SJCRH30 (cell line): ENCODE measurements at regions not wholly inside any gene's neighbourhood (a gene's known extent, or its start where the extent isn't known, plus 50 kb on each side); places are given as distances from the start of the nearest gene placed in this dataset.
"Not testable (repeated sequence)": the region's sequence is repeated elsewhere in the genome, so short reads cannot be mapped to it uniquely, and the experiment has no call there.

Source experiments
- DNase-seq, 2 experiments: peaks; one replicate each; pipeline ENCODE4 v3.0.0-alpha.2; 2015 to 2020
- H3K27ac ChIP-seq: fragments of 250-450 bp; sonication (Bioruptor Pico); 2 replicates; pipeline ENCODE4 v1.5.1; 2020; ENCODE audit warnings: mild to moderate bottlenecking, moderate library complexity
- H3K27me3 ChIP-seq: fragments of 250-450 bp; sonication (Bioruptor Pico); 2 replicates; pipeline ENCODE4 v1.5.1; 2020; ENCODE audit warnings: mild to moderate bottlenecking, moderate library complexity
- H3K36me3 ChIP-seq: fragments of 250-450 bp; sonication (Bioruptor Pico); 2 replicates; pipeline ENCODE4 v1.5.1; 2020; ENCODE audit warnings: mild to moderate bottlenecking, moderate library complexity
- H3K4me1 ChIP-seq: fragments of 250-450 bp; sonication (Bioruptor Pico); 2 replicates; pipeline ENCODE4 v1.5.1; 2020; ENCODE audit warnings: mild to moderate bottlenecking, moderate library complexity
- H3K4me3 ChIP-seq: fragments of 250-450 bp; sonication (Bioruptor Pico); 2 replicates; pipeline ENCODE4 v1.5.1; 2020; ENCODE audit warnings: mild to moderate bottlenecking, moderate library complexity
- H3K9me3 ChIP-seq: fragments of 250-450 bp; sonication (Bioruptor Pico); replicated peaks from 2 replicates; pipeline ENCODE4 v1.5.1; 2020; ENCODE audit warnings: mild to moderate bottlenecking, moderate library complexity

DNA sequence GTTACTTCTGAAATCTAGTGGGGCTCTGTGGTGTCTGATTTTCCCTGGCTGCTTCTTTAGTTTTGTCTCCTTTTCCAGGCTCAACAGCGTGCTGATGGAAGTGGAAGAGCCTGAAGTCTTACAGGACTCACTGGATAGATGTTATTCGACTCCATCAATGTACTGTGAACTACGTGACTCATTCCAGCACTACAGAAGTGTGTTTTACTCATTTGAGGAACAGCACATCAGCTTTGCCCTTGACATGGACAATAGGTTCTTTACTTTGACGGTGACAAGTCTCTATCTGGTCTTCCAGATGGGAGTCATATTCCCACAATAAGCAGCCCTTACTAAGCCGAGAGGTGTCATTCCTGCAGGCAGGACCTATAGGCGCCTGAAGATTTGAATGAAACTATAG is 51.1 kb downstream of the NBPF8 start:
- H3K4me1 ChIP-seq, H3K36me3 ChIP-seq, DNase-seq, H3K27me3 ChIP-seq, H3K27ac ChIP-seq, H3K4me3 ChIP-seq, H3K9me3 ChIP-seq: not testable (repeated sequence)

DNA sequence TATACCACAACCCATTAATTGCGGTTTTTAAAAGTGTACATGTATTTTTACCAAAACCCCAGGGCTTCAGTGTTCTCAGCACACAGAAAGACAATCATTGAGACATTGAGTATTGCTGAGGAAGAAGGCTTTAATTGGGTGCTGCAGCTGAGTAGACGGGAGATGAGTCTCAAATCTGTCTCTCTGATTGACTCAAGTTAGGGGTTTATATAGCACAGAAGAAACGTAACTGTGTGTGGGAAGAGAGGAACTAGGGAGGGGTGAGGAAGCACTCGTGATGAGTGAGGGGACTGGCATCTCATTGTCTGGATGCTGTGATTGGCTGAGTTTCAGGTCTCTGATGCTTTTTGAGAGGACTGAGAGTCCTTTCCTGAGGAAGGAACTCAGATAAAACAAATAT is 62.8 kb downstream of the NBPF8 start:
- H3K4me3 ChIP-seq, H3K27ac ChIP-seq, H3K36me3 ChIP-seq, DNase-seq, H3K4me1 ChIP-seq, H3K9me3 ChIP-seq, H3K27me3 ChIP-seq: not testable (repeated sequence)

DNA sequence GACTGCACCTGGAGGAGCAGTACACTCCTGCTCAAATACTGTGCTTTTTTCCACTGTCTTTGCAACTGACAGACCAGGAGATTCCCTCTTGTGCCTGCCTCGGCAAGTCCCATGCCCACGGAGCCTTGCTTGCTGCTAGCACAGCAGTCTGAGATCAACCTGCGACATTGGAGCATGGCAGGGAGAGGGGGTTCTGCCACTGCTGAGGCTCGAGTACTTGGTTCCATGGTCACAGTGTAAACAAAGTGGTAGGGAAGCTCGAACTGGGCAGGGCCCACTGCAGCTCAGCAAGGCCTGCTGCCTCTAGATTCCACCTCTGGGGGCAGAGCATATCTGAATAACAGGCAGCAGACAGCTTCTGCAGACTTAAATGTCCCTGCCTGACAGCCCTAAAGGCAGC is 63.6 kb downstream of the NBPF8 start:
- not testable (repeated sequence) for H3K27me3 ChIP-seq, H3K4me3 ChIP-seq, H3K9me3 ChIP-seq, H3K4me1 ChIP-seq, DNase-seq, H3K27ac ChIP-seq, H3K36me3 ChIP-seq

DNA sequence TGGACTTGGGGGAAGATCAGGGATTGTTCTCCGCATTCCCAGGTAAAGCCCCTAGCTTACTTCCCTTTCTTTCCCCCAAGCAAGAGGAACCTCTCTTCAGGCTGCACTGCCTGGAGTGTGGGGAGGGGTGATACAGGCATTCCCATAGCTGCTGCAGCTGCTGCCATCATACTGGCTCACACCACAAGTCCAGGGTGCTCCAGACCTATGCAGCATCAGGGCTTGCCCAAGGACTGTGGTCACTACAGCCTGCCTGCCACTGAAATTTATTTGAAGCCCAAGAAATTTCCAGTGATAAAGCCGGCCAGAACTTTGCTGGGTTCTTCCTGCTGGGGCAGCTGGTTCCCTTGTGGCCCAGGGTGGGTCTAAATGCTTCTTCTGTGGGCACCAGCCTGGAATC is 72.7 kb downstream of the NBPF8 start:
- not testable (repeated sequence) for DNase-seq, H3K36me3 ChIP-seq, H3K27me3 ChIP-seq, H3K4me3 ChIP-seq, H3K4me1 ChIP-seq, H3K9me3 ChIP-seq, H3K27ac ChIP-seq

DNA sequence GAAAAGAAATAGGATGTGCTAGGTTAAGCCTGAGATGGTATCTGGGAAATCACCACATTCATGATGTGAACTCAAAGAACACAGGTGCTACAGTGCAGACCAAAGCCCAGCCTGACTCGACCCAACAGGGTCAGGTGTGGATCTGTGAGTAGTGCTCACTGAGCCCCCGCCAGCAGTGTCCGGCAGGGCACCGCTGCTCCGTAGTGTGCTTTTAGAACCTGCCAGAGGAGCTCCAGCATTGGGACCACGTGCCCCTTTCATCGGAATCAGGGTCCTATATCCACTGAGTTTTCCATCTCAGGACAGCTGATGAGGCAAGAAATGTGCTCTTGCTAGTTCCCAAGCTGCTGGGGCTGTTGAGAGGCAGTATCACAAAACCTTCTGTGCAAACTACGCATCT is 74.4 kb downstream of the NBPF8 start:
- H3K27me3 ChIP-seq, H3K4me1 ChIP-seq, H3K36me3 ChIP-seq, H3K9me3 ChIP-seq, H3K27ac ChIP-seq, DNase-seq, H3K4me3 ChIP-seq: not testable (repeated sequence)

DNA sequence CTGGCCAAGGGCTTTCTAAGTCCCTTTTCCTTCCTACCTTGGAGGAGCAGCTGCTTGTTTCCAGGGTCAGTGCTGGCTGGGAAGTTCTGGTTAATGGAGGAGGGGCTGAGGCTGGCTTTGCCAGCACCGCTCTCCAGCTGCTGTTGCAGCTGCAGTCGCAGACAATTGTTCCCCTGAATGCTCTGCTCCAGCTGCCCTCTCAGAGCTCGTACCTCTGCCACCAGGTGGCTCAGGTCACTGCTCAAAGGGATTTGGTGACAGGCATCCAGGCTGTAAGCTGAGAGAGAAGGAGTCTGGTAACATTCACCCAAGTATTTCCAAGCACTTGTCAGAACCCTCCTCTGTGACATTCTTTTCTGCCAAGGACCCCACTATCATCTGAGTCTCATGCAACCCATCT is 82.3 kb downstream of the NBPF8 start:
- not testable (repeated sequence) for H3K27me3 ChIP-seq, H3K4me3 ChIP-seq, H3K36me3 ChIP-seq, H3K27ac ChIP-seq, H3K4me1 ChIP-seq, H3K9me3 ChIP-seq, DNase-seq

DNA sequence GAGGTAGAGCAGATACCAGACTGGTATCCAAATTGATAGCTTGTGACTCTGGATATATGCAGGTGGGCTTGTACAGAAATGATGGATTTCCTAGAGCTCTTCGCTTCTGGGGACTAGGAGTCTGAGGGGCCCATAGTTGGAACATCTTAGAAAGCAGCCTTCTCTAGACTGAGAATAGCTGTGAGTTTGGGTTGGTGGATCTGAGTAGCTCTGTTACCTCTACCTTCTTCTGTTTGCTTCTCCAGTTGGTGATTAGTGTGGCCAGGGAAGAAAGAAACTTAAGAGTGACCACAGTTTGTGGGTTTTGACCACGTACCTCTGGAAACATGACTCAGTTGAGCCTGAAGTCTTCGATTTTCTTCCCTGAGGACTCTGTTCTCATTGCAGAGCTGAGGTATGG is 88.4 kb downstream of the NBPF8 start:
- H3K27ac ChIP-seq, H3K9me3 ChIP-seq, H3K4me3 ChIP-seq, H3K4me1 ChIP-seq, H3K36me3 ChIP-seq, H3K27me3 ChIP-seq, DNase-seq: not testable (repeated sequence)

DNA sequence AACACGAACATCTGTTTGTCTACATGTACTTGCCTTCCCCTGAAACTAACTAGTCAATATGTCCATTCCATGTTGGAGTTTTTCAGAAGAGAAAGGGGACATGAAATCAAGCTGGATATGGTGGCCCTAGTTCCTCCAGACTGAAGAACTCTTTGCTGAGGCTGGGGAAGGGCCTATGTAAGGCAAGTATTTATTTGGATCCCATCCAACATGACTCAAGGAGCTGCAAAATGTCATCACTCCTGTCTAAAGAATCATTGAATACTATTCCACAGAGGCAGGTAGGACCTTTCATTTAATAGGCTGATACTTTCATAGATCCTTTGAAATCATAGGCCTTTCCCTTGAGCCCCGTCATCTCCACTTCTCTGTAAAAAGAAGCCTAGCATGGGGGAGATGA is 91.5 kb downstream of the NBPF8 start:
- not testable (repeated sequence) for H3K4me1 ChIP-seq, H3K36me3 ChIP-seq, H3K27me3 ChIP-seq, H3K27ac ChIP-seq, DNase-seq, H3K4me3 ChIP-seq, H3K9me3 ChIP-seq

DNA sequence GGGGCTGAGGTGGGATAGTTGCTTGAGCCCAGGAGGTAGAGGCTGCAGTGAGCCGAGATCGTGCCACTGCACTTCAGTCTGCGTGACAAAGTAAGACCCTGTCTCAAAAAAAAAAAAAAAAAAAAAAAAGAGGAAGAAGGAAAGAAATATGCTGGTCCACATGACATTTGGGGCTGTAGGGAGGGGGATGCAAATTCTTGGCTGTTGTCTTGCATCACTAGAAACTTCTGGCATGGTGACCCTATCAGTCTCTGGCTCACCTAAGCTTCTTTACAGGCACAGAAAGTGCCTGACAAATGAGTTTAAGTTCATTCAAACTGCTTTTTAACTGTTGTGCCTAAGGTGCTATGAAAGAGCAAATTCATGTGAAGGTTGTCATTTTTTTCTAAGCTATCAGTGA is 93.5 kb downstream of the NBPF8 start:
- H3K4me1 ChIP-seq, DNase-seq, H3K4me3 ChIP-seq, H3K9me3 ChIP-seq, H3K27me3 ChIP-seq, H3K27ac ChIP-seq, H3K36me3 ChIP-seq: not testable (repeated sequence)

DNA sequence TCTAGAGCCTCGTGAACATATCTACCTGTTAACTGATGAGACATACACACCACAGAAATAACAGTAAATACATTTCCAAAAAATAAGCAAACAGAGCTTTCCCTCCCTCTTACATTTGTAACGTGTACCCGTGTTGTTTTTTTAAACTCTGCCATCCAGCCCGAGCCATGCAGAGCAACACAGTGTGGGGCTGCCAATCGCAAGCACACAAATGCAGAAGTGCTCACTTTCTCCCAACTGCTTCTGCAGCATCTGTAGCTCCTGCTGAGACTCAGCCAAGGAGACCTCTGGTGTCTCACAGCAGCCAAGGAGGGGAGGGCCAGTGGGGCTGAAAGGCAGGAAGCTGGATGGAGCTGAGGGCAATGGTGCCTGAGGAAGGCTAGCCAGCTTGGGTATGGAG is 94.4 kb downstream of the NBPF8 start:
- not testable (repeated sequence) for H3K27ac ChIP-seq, H3K36me3 ChIP-seq, H3K9me3 ChIP-seq, H3K4me3 ChIP-seq, DNase-seq, H3K4me1 ChIP-seq, H3K27me3 ChIP-seq

DNA sequence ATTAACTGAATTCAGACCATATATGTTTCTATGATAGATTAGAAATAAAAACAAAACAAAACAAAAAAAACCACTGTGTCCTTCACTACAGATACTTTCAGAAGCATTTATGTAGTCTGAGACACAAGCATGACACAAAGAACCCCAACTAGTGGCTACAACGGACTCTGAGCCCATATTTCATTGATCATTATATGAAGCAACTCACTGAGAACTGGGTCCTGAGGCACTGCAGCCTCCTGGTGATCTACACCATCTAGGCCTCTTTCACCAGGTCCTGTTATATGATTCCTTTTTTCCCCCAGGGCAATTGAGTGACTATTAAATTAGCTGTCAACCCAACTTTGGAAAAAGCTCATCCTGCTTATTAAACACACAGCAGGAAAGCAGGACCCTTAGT is 98.3 kb downstream of the NBPF8 start:
- not testable (repeated sequence) for H3K36me3 ChIP-seq, H3K4me1 ChIP-seq, H3K4me3 ChIP-seq, H3K9me3 ChIP-seq, H3K27ac ChIP-seq, H3K27me3 ChIP-seq, DNase-seq

DNA sequence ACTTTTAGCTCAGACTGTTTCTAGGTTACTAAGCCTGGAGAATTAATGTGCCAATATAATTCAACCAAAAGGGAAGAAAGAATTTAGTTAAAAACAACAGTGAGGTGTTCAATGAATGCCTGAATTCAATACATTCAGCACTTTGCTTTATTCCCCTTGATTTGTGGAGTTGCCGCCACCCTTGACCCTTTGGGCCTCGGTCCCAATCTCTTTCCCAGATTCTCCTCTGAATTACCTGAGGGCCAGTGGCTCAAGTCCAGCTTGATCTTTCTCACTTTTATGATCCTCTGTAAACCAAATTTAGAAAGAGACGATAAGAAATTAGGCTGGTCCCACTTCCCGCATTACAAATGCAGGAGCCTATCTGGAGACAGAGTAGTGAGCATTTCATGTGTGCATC is 98.7 kb downstream of the NBPF8 start:
- not testable (repeated sequence) for DNase-seq, H3K4me3 ChIP-seq, H3K4me1 ChIP-seq, H3K27me3 ChIP-seq, H3K36me3 ChIP-seq, H3K9me3 ChIP-seq, H3K27ac ChIP-seq

DNA sequence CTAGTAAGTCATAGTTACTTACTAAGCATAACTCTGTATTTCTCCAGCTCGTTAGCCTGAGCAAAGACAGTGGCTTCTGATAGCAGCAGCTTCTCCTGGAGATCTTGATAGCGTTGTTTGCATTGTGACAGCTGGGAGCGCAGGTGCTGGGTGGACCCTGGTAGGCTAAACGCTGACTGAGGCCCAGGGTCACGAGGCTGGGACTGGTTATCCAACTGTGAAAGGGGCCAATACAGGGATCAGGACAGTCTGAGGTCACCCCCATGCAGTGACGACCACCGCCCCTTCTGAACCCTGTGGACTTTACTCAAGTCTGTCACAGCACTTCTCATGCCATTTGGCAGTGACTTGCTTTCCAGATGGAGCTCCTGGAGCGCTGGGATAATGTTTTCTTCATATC is 104.4 kb downstream of the NBPF8 start:
- DNase-seq, H3K27ac ChIP-seq: not testable (repeated sequence)

DNA sequence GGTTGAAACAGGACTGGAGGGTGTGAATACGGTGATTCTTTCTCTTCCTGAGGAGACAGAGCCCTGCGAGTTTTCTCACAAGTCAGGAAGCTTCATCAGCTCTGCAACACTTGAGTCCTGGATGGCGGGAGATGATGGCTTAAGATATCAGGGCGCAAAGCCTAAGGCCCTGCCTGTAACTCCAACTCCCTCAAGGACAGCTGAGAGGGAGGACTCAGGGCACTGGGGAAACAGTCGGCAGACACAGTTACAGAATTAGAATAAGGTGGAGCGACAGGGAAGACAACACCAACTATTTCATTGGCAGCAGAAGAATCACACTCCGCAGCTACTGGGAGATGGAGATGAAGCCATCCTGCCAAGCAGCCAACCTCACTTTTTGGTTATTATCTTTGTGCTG is 109.6 kb downstream of the NBPF8 start:
- not testable (repeated sequence) for H3K4me3 ChIP-seq, H3K27me3 ChIP-seq, H3K27ac ChIP-seq, H3K4me1 ChIP-seq, H3K9me3 ChIP-seq, DNase-seq, H3K36me3 ChIP-seq

More for the DNA sequence above, 104.4 kb downstream of the NBPF8 start:
- H3K27me3 ChIP-seq, H3K36me3 ChIP-seq, H3K4me3 ChIP-seq, H3K9me3 ChIP-seq, H3K4me1 ChIP-seq: not testable (repeated sequence)

DNA sequence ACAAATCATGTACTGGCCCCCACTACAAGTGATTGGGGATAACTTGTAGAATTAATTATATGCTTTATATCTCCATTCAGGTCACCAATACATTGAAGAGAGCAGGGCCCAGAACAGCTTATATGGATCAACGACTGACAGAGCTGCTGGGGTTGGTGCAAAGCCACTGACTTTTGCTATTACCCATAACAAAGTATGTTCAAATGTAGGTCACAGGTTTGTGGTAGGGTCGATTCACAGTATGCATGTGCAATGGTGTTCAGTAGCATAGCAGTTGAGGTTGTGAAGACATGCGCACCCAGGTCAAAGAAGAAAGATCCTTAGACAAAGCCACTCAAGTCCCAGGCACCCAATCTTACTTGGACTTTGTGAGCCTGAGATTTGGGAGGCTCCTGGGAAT is 110.6 kb downstream of the NBPF8 start:
- not testable (repeated sequence) for H3K9me3 ChIP-seq

DNA sequence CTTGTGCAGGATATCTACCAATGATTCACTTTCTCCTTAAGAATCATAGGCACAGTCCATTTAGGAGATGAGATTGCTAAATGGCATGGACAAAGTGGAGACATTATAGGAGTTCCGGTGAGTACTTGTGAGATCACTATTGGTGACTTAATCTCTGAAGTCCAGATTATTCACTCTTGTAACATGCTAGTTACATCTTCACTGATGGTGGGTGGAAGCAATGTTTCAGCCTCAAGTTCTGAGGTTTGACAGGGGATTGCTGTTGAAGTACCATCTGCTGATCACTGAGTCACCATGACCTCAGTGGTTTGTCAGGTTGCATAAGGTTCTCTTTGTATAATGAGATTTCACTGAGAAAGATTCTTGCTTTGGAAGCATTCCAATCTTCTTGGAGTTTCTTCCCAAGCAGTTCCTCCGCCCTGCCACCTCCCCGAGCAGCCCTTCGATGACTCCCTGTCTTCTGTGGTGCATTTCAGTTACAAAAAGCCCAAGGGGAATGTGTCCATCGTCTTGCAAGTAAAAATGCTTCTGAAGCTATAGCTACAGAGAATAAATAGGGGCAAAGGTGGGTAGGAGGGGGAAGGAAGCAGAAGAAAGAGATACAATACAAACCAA is 114.7 kb downstream of the NBPF8 start:
- H3K36me3 ChIP-seq, H3K4me3 ChIP-seq, H3K4me1 ChIP-seq, H3K27me3 ChIP-seq, DNase-seq, H3K9me3 ChIP-seq, H3K27ac ChIP-seq: not testable (repeated sequence)

More for the DNA sequence above, 110.6 kb downstream of the NBPF8 start:
- not testable (repeated sequence) for H3K36me3 ChIP-seq, DNase-seq, H3K27ac ChIP-seq, H3K4me1 ChIP-seq, H3K27me3 ChIP-seq, H3K4me3 ChIP-seq

DNA sequence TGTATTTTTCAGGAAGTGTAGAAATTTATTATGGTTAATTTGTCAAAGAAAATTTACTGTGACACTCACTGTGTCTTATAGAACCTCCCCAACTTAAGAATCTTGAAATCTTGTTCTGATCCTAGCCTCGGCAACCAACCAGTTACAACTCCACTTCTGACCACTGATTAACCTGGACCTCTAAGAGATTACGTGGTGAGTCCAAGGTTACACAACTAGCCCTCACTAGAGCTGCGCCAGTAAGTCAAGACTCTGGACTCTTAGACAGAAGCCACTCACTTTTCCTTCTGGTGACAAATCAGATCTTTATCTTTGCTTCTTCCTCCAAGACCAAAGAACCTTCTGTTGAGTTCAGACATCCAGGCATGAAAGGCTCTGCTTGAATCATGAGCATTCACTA is 116.6 kb downstream of the NBPF8 start:
- not testable (repeated sequence) for H3K36me3 ChIP-seq, H3K4me3 ChIP-seq, H3K9me3 ChIP-seq, H3K4me1 ChIP-seq, H3K27me3 ChIP-seq, DNase-seq, H3K27ac ChIP-seq
